Urinary bladder (tissue), 3 donors: ENCODE measurements at regions not wholly inside any gene's neighbourhood (a gene's known extent, or its start where the extent isn't known, plus 50 kb on each side); places are given as distances from the start of the nearest gene placed in this dataset.
"Not testable (repeated sequence)": the region's sequence is repeated elsewhere in the genome, so short reads cannot be mapped to it uniquely, and the experiment has no call there.

Experiments used
- DNase-seq: peaks from one replicate; pipeline ENCODE4 v3.0.0-alpha.2; 2015; ENCODE audit errors: extremely low spot score
- H3K27ac ChIP-seq: one replicate; pipeline ENCODE4 v1.5.1; 2013; ENCODE audit warnings: low read depth, mild to moderate bottlenecking, moderate library complexity
- H3K36me3 ChIP-seq: one replicate; pipeline ENCODE4 v1.6.1; 2013; ENCODE audit warnings: mild to moderate bottlenecking, moderate library complexity; ENCODE audit not compliant: insufficient read depth
- H3K4me1 ChIP-seq: one replicate; pipeline ENCODE4 v1.6.1; 2013; ENCODE audit warnings: mild to moderate bottlenecking, moderate library complexity; ENCODE audit not compliant: insufficient read depth
- H3K4me3 ChIP-seq: one replicate; pipeline ENCODE4 v1.5.1; 2013; ENCODE audit warnings: low read depth, low read length
- whole genome bisulfite sequencing: extraction: QIAGEN DNeasy Blood & Tissue Kit; methylation state at CpG from one replicate; pipeline ENCODE4 v1.1.7; 2013; 5-methylcytosine and 5-hydroxymethylcytosine counted together
- donor health status: healthy with polysubstance abuse.
- donor health status: healthy.

- 78% methylated on average over 6 of the region's 6 CpGs for WGBS
- no peaks in the 10 kb centered on the region for H3K36me3 ChIP-seq
- no peak overlapping the region for H3K27ac ChIP-seq
- DNase-seq: no peak
- no peak overlapping the region for H3K4me3 ChIP-seq
- no peaks in the 10 kb centered on the region for H3K4me1 ChIP-seq
Observed at GRCh38 chr1:96183928-96184327, 537.7 kb upstream of the PTBP2 start.

DNA sequence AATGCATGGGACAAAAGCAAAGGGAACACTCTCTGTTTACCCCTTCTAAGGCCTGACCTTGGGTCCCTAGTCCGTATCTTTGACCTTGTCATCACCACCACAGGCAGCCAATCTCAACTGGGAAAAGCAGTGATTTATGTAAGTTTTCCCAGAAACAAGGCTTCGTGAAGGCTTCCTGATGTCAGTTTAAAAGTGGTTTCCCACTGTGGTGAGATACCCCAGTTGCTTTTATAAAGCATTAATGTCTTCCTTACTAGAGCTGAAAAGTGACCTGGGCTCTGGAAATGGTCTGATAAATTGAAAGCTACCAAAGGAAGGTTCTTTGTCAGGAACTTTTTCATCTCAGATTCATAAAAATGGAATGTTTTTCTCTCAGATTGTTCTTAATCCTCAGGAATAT lies 536.4 kb upstream of the PTBP2 start:
- no peak for DNase-seq
- WGBS: 82% methylated on average over 2 of the region's 2 CpGs
- Histone ChIP-seq H3K4me1 (no peaks in the 10 kb centered on the region), H3K4me3 (no peak overlapping the region), H3K36me3 (no peaks in the 10 kb centered on the region), H3K27ac (no peak overlapping the region)

- H3K4me1 ChIP-seq: no peaks in the 10 kb centered on the region
- WGBS: 54% methylated on average over 1 of the region's 1 CpG
- no peak for DNase-seq
- H3K27ac ChIP-seq: no peak overlapping the region
- H3K36me3 ChIP-seq: no peaks in the 10 kb centered on the region
- no peak overlapping the region for H3K4me3 ChIP-seq
Observed at GRCh38 chr1:96187020-96187419, 534.6 kb upstream of the PTBP2 start.

- H3K27ac ChIP-seq: no peak overlapping the region
- WGBS: 66% methylated on average over 2 of the region's 2 CpGs
Observed at GRCh38 chr1:96191165-96191564, 530.4 kb upstream of the PTBP2 start.

DNA sequence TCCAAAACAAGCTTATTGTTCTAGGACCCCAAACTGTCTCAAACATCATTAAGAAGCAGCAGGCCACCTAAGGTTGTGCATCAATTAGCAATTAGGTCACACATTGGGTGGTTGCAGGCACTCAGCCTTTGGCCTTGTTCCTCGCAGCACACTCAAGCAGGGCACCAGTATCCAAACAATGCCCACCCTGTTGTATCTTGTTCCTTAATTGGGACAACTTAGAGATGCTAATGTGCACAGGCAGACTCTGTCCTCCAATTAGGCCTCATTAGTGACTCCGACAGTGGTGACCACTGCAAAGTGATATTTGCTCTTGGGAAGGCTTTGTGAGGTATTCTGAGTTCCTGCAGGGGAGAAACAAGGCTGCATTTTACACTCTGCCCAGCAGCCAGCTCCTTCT lies 515.1 kb upstream of the PTBP2 start:
- H3K27ac ChIP-seq: no peak overlapping the region
- no peaks in the 10 kb centered on the region for H3K36me3 ChIP-seq
- WGBS: 72% methylated on average over 2 of the region's 2 CpGs
- no peaks in the 10 kb centered on the region for H3K4me1 ChIP-seq
- DNase-seq: no peak
- H3K4me3 ChIP-seq: no peak overlapping the region

More at GRCh38 chr1:96191165-96191564, 530.4 kb upstream of the PTBP2 start:
- Histone ChIP-seq H3K4me3 (no peak overlapping the region), H3K36me3 (no peaks in the 10 kb centered on the region), H3K4me1 (no peaks in the 10 kb centered on the region)
- DNase-seq: no peak

DNA sequence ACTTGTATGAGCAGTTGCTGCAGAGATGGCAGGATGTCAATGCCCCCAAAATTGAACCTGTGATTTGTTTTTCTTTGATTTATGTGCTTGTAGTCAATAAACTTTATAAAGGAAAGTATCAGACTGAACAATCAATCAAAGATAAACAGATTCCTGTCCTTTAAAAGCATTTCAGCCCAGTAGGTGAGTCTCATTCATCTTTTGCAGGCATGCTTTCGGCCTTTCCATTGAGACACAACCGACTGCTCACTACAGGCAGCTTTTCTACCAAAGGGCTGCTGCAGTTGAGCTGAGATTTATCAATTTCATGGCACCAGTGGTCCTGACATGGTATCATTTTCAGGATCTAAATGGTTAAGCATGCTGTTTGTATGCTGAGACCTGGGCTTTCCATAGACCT lies 513.6 kb upstream of the PTBP2 start:
- Histone ChIP-seq H3K4me1 (no peaks in the 10 kb centered on the region), H3K4me3 (no peak overlapping the region), H3K27ac (no peak overlapping the region), H3K36me3 (no peaks in the 10 kb centered on the region)
- DNase-seq: no peak
- 89% methylated on average over 2 of the region's 2 CpGs for WGBS

DNA sequence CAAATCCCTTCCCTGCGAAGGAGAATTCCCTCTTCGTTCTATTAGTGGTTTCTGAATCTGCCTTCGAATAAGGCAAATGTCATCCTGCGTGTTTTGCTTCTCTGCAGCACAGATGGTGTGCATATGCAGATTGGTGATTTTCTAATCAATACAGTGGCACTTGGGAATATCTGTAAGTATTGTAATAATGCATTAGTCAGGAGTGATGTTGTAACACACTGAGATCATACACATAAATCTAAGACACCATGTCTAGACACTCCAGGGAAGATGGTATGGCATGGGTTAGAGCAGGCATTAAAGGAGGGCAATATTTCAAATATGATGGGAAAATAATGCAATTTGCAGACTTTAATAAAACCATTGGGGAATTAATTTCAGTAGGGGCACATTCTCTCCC lies 513.2 kb upstream of the PTBP2 start:
- H3K36me3 ChIP-seq: no peaks in the 10 kb centered on the region
- no peaks in the 10 kb centered on the region for H3K4me1 ChIP-seq
- H3K4me3 ChIP-seq: no peak overlapping the region
- H3K27ac ChIP-seq: no peak overlapping the region
- 97% methylated on average over 4 of the region's 4 CpGs for WGBS
- DNase-seq: no peak

GRCh38 chr1:96210054-96210453 lies 511.5 kb upstream of the PTBP2 start:
- no peaks in the 10 kb centered on the region for H3K36me3 ChIP-seq
- no peaks in the 10 kb centered on the region for H3K4me1 ChIP-seq
- 88% methylated on average over 4 of the region's 4 CpGs for WGBS
- DNase-seq: no peak
- no peak overlapping the region for H3K27ac ChIP-seq
- H3K4me3 ChIP-seq: no peak overlapping the region

GRCh38 chr1:96211202-96211601 lies 510.4 kb upstream of the PTBP2 start:
- Histone ChIP-seq H3K4me3 (no peak overlapping the region), H3K4me1 (no peaks in the 10 kb centered on the region), H3K36me3 (no peaks in the 10 kb centered on the region), H3K27ac (no peak overlapping the region)
- WGBS: 77% methylated on average over 2 of the region's 2 CpGs
- DNase-seq: no peak

DNA sequence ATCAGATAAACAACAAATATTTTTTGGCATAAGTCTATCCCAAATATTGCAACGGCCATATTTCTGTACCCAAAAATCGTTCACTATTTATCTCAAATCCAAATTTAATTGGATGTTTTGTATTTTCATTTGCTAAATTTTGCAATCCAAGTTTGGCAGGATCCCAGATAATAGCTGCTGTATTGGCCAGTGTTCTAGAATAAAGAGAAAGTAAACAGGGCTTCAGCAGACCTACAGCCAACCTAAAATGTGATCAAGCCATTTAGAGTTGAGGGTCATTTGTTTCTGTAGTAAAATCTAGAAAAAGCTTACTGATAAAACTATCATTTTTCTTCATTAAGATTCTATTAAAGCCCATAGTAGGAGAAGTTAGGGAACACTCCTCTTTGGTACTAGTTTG lies 506.6 kb upstream of the PTBP2 start:
- Histone ChIP-seq H3K4me1 (no peaks in the 10 kb centered on the region), H3K27ac (no peak overlapping the region), H3K36me3 (no peaks in the 10 kb centered on the region), H3K4me3 (no peak overlapping the region)
- WGBS: 54% methylated on average over 2 of the region's 2 CpGs
- no peak for DNase-seq

DNA sequence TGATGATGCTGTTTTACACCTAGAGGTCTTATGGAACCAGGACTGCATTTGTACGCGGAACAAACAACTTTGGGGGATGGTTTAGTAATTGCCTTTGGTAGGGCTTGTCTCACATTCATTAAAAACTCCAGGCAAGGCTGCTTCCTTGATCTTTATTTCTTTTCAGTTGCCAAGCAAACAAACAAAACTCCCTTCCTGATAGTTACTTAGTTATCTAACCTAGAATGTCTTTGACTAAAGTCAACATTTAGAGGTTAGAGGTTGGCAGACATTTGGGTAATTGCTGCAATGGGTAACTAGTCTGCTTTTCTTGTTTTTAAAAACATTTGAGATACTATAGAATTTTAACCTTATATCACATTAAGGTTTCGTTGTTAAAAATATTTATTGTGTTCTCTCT lies 500.9 kb upstream of the PTBP2 start:
- DNase-seq: no peak
- Histone ChIP-seq H3K4me1 (no peaks in the 10 kb centered on the region), H3K4me3 (no peak overlapping the region), H3K36me3 (no peaks in the 10 kb centered on the region), H3K27ac (no peak overlapping the region)
- whole genome bisulfite sequencing: 72% methylated on average over 3 of the region's 3 CpGs

DNA sequence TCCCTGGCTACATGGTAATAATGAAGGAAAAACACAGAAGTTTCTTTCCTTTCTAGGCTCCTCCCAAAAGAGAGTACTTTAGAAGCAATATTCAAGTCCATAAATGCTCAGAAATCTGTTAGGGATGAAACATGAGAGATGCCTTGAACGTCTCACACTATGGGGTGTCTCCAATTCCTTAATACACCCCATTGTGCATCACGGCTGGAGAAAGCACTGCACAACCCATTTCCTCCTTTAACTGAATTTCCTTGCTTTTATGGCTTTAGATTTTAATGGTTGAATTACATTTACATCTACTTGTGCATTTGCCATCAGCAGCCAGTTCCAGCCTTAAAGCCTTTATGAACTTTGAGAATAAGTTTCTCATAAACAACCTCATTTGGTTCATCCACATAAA lies 498.9 kb upstream of the PTBP2 start:
- DNase-seq: no peak
- no peaks in the 10 kb centered on the region for H3K4me1 ChIP-seq
- no peak overlapping the region for H3K4me3 ChIP-seq
- no peak overlapping the region for H3K27ac ChIP-seq
- 90% methylated on average over 2 of the region's 2 CpGs for WGBS
- H3K36me3 ChIP-seq: no peaks in the 10 kb centered on the region

DNA sequence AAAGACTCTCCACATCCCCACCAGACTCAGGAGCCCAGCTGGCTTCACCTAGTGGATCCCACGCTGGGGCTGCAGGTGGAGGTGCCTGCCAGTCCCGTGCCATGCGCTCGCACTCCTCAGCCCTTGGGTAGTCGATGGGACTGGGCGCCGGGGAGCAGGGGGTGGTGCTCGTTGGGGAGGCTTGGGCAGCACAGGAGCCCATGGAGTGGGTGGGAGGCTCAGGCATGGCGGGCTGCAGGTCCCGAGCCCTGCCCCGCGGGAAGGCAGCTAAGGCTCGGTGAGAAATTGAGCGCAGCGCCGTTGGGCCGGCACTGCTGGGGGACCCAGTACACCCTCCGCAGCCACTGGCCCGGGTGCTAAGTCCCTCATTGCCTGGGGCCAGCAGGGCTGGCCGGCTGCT lies 497.4 kb upstream of the PTBP2 start:
- H3K4me1 ChIP-seq, H3K36me3 ChIP-seq, DNase-seq, H3K27ac ChIP-seq, H3K4me3 ChIP-seq: not testable (repeated sequence)
- 96% methylated on average over 20 of the region's 20 CpGs for WGBS

GRCh38 chr1:96233422-96233821 lies 488.2 kb upstream of the PTBP2 start:
- Histone ChIP-seq H3K4me3 (no peak overlapping the region), H3K27ac (no peak overlapping the region), H3K36me3 (no peaks in the 10 kb centered on the region), H3K4me1 (peaks cover 1% of the 10 kb centered on the region)
- no peak for DNase-seq
- WGBS: 91% methylated on average over 3 of the region's 3 CpGs

GRCh38 chr1:96234299-96234698 lies 487.3 kb upstream of the PTBP2 start:
- peak; percentile 40 for DNase-seq
- H3K36me3 ChIP-seq: no peaks in the 10 kb centered on the region
- H3K27ac ChIP-seq: no peak overlapping the region
- 49% methylated on average over 6 of the region's 6 CpGs for WGBS
- H3K4me1 ChIP-seq: peaks cover under 1% of the 10 kb centered on the region
- H3K4me3 ChIP-seq: no peak overlapping the region
